Fibroblast of skin of left biceps (primary cell): ENCODE measurements at regions not wholly inside any gene's neighbourhood (a gene's known extent, or its start where the extent isn't known, plus 50 kb on each side); places are given as distances from the start of the nearest gene placed in this dataset.

Experiments used
- DNase-seq, 2 experiments: peaks; one replicate each; pipeline ENCODE4 v3.0.0-alpha.2; 2013; ENCODE audit warnings: low read depth in 2 of 2

GRCh38 chr6:77979204-77979603, 326.4 kb downstream of the MEI4 start:
- no peak for DNase-seq

- no peak for DNase-seq
Observed at GRCh38 chr6:77986380-77987034, 333.7 kb downstream of the MEI4 start.

- no peak for DNase-seq
Observed at GRCh38 chr6:77987035-77987384, 334.2 kb downstream of the MEI4 start.

- no peak for DNase-seq
Observed at GRCh38 chr6:78010130-78010529, 357.3 kb downstream of the MEI4 start.

GRCh38 chr6:78020586-78020985, 367.7 kb downstream of the MEI4 start:
- DNase-seq: no peak

- no peak for DNase-seq
Observed at GRCh38 chr6:78025502-78025901, 372.7 kb downstream of the MEI4 start.

GRCh38 chr6:78031228-78031627, 378.4 kb downstream of the MEI4 start:
- DNase-seq: no peak

GRCh38 chr6:78059171-78059570, 406.3 kb downstream of the MEI4 start:
- DNase-seq: no peak

GRCh38 chr6:78062993-78063392, 410.2 kb downstream of the MEI4 start:
- DNase-seq: no peak

- no peak for DNase-seq
Observed at GRCh38 chr6:78076371-78076770, 423.5 kb downstream of the MEI4 start.

GRCh38 chr6:78089531-78089930, 436.7 kb downstream of the MEI4 start:
- no peak for DNase-seq

- no peak for DNase-seq
Observed at GRCh38 chr6:78093906-78094305, 441.1 kb downstream of the MEI4 start.

GRCh38 chr6:78101387-78101786, 448.5 kb downstream of the MEI4 start:
- no peak for DNase-seq

GRCh38 chr6:78110641-78111040, 457.8 kb downstream of the MEI4 start:
- DNase-seq: no peak

- DNase-seq: no peak
Observed at GRCh38 chr6:78117966-78118365, 465.1 kb downstream of the MEI4 start.

- DNase-seq: no peak
Observed at GRCh38 chr6:78131521-78131920, 478.7 kb downstream of the MEI4 start.

- DNase-seq: no peak
Observed at GRCh38 chr6:78132671-78133410, 480.0 kb downstream of the MEI4 start.

- no peak for DNase-seq
Observed at GRCh38 chr6:78150425-78150824, 497.6 kb downstream of the MEI4 start.

GRCh38 chr6:78153976-78154375, 501.1 kb downstream of the MEI4 start:
- no peak for DNase-seq

- DNase-seq: no peak
Observed at GRCh38 chr6:78157606-78158005, 504.8 kb downstream of the MEI4 start.

GRCh38 chr6:78188891-78189290, 536.1 kb downstream of the MEI4 start:
- DNase-seq: no peak

- DNase-seq: no peak
Observed at GRCh38 chr6:78192057-78192456, 539.2 kb downstream of the MEI4 start.

- DNase-seq: peak in 1 of 2 experiments; percentile 6
Observed at GRCh38 chr6:78199044-78199443, 546.2 kb downstream of the MEI4 start.

- no peak for DNase-seq
Observed at GRCh38 chr6:78222226-78222625, 569.4 kb downstream of the MEI4 start.
